IPS-20b (cell line): ENCODE measurements at regions not wholly inside any gene's neighbourhood (a gene's known extent, or its start where the extent isn't known, plus 50 kb on each side); places are given as distances from the start of the nearest gene placed in this dataset.

Source experiments
- H3K27ac ChIP-seq: one replicate; pipeline ENCODE4 v1.5.1; 2013; ENCODE audit warnings: low read length
- H3K27me3 ChIP-seq: 2 replicates; pipeline ENCODE4 v1.6.1; 2013; ENCODE audit warnings: mild to moderate bottlenecking, low read length, inconsistent platforms; ENCODE audit not compliant: insufficient read depth
- H3K36me3 ChIP-seq: 2 replicates; pipeline ENCODE4 v1.6.1; 2013; ENCODE audit warnings: low read depth, mild to moderate bottlenecking, inconsistent platforms, low read length, moderate library complexity; ENCODE audit not compliant: insufficient read depth
- H3K4me1 ChIP-seq: 2 replicates; pipeline ENCODE4 v1.6.1; 2013; ENCODE audit warnings: mild to moderate bottlenecking, control low read depth, inconsistent platforms, low read length, moderate library complexity; ENCODE audit not compliant: insufficient read depth
- H3K4me3 ChIP-seq: 2 replicates; pipeline ENCODE4 v1.5.1; 2013; ENCODE audit warnings: mild to moderate bottlenecking, low read length, inconsistent platforms
- H3K9ac ChIP-seq: 2 replicates; pipeline ENCODE4 v1.6.1; 2013; ENCODE audit warnings: low read depth, mild to moderate bottlenecking, inconsistent platforms, low read length, moderate library complexity
- H3K9me3 ChIP-seq: 2 replicates; pipeline ENCODE4 v1.6.1; 2013; ENCODE audit warnings: mild to moderate bottlenecking, low read depth, low read length, inconsistent platforms; ENCODE audit not compliant: insufficient read depth

DNA sequence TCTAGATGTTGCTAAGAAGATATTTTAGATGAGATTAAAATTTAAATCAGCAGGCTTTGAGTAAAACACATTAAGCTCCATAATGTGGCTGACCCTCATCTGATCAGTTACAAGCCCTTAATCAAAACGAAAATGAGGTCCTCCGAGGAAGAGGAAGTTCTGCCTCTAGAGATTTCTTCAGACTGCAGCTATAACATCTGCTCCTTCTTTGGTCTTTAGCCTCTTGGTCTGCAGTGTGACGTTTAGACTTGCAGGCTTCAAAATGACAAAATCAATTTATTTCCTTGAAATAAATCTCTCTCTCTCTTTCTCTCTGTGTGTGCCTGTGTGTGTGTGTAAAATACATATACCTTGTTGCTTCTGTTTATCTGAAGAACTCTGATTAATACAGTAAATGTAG is 1429.8 kb upstream of the CDH9 start:
- Histone ChIP-seq H3K27ac (no peak overlapping the region), H3K9ac (no peak overlapping the region), H3K27me3 (no peaks in the 10 kb centered on the region), H3K4me3 (no peak overlapping the region), H3K36me3 (no peaks in the 10 kb centered on the region), H3K4me1 (no peaks in the 10 kb centered on the region), H3K9me3 (no peaks in the 10 kb centered on the region)

DNA sequence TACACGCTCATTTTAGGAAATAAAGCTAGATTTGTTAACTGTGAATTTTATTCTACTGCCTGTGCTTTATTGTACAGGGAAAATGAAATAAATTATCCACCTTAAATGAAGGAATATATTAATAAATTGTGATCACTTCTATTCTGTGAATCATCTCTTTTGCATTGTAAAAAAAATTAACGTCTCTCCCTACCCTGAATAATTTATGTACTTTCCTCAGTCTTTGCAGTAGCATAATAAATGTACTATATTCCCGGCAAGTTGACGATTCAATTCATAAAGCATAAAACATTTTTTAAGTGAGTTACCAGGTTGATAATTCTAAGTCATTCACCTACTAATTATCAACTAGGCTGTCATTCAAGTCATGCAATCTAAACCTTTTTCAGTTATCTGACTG is 1425.3 kb upstream of the CDH9 start:
- Histone ChIP-seq H3K27ac (no peak overlapping the region), H3K27me3 (no peaks in the 10 kb centered on the region), H3K9ac (no peak overlapping the region), H3K36me3 (no peaks in the 10 kb centered on the region), H3K4me3 (no peak overlapping the region), H3K4me1 (no peaks in the 10 kb centered on the region), H3K9me3 (no peaks in the 10 kb centered on the region)

DNA sequence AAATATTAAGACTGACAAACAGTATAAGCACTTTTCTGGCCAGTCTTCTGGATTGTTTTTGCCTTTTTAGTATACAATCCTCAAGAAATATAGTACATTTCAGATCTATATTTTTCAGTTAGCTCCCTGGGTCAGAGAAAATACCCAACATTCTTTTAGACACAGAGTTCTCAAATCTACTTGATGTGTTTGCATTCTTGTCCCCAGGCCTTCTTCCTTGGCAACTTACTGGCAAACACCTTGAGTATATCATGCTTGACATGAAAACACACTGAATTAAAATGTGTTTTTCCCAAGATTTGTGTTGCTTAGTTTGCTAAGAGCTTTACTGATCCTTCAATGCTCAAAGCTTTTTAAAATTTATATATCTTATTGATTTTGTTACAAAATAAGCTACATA is 1413.1 kb upstream of the CDH9 start:
- Histone ChIP-seq H3K27ac (no peak overlapping the region), H3K27me3 (no peaks in the 10 kb centered on the region), H3K36me3 (no peaks in the 10 kb centered on the region), H3K9me3 (no peaks in the 10 kb centered on the region; the same call in 1 of the 2 replicates), H3K4me1 (no peaks in the 10 kb centered on the region), H3K9ac (no peak overlapping the region), H3K4me3 (no peak overlapping the region)

DNA sequence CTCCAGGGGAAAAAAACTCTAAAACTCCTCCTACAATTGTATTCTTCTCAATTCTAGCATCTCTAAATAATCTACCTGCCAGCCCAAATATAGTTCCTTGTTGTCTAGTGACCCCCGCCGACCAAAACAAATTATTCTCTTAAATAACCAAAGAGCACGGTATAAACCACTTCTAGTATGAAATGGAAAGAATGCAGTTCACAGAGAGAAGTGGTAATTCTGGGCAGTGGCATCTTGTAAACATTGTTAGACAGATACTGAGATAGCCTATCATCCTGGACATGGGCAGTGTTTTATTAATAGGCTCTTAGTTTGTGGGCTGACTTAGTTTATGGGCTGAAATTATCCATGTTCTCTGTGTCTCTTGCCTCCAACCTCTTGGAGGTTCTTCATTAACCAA is 1412.6 kb upstream of the CDH9 start:
- H3K27me3 ChIP-seq = no peaks in the 10 kb centered on the region
- H3K9me3 ChIP-seq = no peaks in the 10 kb centered on the region; the same call in 1 of the 2 replicates
- H3K9ac ChIP-seq = no peak overlapping the region
- H3K36me3 ChIP-seq = no peaks in the 10 kb centered on the region
- no peak overlapping the region for H3K27ac ChIP-seq
- H3K4me1 ChIP-seq = no peaks in the 10 kb centered on the region
- H3K4me3 ChIP-seq = no peak overlapping the region

DNA sequence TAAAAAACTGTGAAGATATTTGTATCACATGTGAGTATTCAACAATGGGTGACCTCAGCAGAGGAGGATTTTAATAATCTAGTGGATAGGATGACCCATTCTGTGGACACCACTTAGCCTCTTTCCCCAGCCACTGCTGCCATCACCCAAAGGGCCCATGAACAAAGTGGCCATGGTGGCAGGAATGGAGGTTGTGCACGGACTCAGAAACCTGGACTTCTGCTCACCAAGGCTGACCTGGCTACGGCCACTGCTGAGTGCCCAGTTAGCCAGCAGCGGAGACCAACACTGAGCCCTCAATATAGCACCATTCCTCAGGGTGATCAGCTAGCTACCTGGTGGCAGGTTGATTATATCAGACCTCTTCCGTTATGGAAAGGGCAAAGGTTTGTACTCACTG is 1410.4 kb upstream of the CDH9 start:
- Histone ChIP-seq H3K4me1 (no peaks in the 10 kb centered on the region), H3K36me3 (no peaks in the 10 kb centered on the region), H3K9me3 (peaks cover 8% of the 10 kb centered on the region; the same call in 1 of the 2 replicates), H3K27me3 (no peaks in the 10 kb centered on the region), H3K9ac (no peak overlapping the region), H3K27ac (no peak overlapping the region), H3K4me3 (no peak overlapping the region)

DNA sequence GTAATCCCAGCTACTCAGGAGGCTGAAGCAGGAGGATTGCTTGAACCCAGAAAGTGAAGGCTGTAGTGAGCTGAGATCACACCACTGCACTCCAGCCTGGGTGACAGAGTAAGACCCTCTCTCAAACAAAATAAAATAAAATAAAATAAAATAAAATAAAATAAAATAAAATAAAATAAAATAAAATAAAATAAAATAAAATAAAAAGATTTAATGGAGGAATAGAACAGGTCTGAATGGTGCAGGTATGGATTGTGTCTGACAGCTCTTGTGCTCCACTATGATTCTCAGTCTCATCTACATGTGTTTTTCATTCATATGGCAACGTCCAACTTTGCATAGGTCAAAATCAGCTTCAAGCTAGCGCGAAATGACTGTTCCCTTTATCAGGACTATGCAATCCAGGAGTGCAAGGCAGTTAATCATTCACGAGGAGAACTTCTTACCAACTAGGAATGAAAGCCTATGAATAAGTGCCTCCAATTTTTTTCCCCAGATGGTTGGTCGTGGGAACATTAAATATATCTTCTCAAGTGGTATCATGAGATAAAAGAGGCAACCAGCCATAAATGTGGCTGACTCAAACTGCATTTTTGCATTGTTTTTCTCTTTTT is 1392.3 kb upstream of the CDH9 start:
- no peaks in the 10 kb centered on the region for H3K4me1 ChIP-seq
- no peak overlapping the region for H3K27ac ChIP-seq
- H3K27me3 ChIP-seq = no peaks in the 10 kb centered on the region
- H3K36me3 ChIP-seq = no peaks in the 10 kb centered on the region
- H3K9me3 ChIP-seq = peaks cover 13% of the 10 kb centered on the region
- H3K9ac ChIP-seq = no peak overlapping the region
- no peak overlapping the region for H3K4me3 ChIP-seq

DNA sequence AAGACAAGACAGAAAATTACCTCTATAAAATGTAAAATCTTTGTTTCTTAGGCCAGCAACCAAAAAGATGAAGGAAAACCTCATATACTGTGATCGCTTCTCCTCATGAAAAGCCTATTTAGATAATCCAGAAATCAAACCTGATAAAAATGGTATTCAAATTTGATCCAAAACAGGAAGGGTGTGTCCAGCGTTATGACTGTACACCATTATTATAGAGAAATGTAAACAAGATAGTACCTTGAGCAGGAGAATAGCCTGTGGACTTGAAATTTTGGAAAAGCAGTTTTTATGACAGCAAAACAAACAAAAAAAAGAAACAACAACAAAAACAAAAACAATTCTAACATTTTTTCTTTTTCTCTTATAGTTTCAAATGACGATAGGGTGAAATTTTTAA is 1382.8 kb upstream of the CDH9 start:
- no peaks in the 10 kb centered on the region for H3K4me1 ChIP-seq
- H3K27ac ChIP-seq = no peak overlapping the region
- no peak overlapping the region for H3K4me3 ChIP-seq
- peaks cover 2% of the 10 kb centered on the region; the same call in 1 of the 2 replicates for H3K9me3 ChIP-seq
- no peaks in the 10 kb centered on the region for H3K27me3 ChIP-seq
- no peaks in the 10 kb centered on the region for H3K36me3 ChIP-seq
- H3K9ac ChIP-seq = no peak overlapping the region

DNA sequence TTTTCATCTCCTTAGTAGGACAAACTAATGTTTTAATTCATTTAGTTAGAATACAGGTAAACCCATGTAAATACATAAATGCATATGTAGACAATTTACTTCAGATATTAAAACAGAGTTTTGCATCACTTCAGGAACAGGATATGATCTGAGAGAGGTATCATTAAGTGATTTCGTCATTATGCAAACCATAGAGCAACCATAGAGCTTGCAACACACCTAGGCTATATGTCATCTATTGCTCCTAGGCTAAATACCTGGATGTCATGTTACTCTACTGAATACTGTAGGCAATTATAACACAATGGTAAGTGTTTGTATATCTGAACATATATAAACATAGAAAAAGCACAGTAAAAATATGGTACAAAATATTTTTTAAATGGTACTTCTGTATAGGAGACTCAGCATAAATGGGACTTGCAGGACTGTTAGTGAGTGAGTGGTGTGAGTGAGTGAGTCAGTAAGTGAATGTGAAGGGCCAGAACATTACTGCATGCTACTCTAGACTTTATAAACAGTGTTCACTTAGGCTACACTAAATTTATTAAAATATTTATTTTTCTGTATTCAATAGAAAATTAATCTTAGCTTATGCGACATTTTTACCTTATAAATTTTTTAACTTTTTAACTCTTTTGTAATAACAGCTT is 1377.5 kb upstream of the CDH9 start:
- no peak overlapping the region for H3K9ac ChIP-seq
- no peaks in the 10 kb centered on the region for H3K4me1 ChIP-seq

DNA sequence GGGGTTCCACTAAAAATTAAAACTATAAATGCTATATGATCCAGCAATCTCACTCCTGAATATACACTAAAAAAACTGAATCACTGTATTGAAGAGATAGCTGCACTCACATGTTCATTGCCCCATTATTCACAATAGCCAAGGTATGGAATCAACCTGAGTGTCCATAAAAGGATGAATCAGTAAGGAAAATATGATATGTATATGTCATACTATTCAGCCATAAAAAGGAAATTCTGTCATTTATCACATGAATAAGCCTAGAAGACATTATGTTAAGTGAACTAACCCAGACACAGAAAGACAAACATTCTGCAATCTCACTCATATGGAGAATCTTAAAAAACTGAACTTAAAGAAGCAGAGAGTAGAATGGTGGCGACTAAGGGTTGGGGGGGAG is 1376.2 kb upstream of the CDH9 start:
- H3K27ac ChIP-seq = no peak overlapping the region
- no peaks in the 10 kb centered on the region for H3K36me3 ChIP-seq
- no peak overlapping the region for H3K4me3 ChIP-seq
- H3K9me3 ChIP-seq = no peaks in the 10 kb centered on the region; the same call in 1 of the 2 replicates
- no peaks in the 10 kb centered on the region for H3K27me3 ChIP-seq
- H3K4me1 ChIP-seq = no peaks in the 10 kb centered on the region
- no peak overlapping the region for H3K9ac ChIP-seq

More for the DNA sequence above, 1377.5 kb upstream of the CDH9 start:
- no peak overlapping the region for H3K27ac ChIP-seq
- H3K4me3 ChIP-seq = no peak overlapping the region
- no peaks in the 10 kb centered on the region for H3K27me3 ChIP-seq
- no peaks in the 10 kb centered on the region; the same call in 1 of the 2 replicates for H3K9me3 ChIP-seq
- no peaks in the 10 kb centered on the region for H3K36me3 ChIP-seq

DNA sequence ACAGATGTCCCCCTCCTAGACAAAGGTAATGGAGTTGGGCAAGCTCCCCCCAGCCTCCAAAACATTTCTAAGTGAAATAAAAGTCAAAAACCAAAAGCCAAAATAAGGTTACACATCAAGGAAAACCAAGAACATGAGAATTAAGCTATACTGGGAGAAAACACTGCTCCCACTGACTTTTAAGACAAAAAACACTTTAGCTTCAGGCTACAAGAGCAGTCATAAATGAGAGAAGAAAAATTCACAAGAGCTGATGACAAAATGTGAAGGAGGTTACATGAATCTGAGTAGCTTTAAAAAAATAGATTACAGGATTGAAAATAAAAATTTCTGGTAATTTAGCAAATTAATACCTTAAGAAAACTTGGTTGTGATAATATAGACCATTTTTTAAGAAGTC is 1370.3 kb upstream of the CDH9 start:
- Histone ChIP-seq H3K27ac (no peak overlapping the region), H3K9me3 (peaks cover 10% of the 10 kb centered on the region; the same call in 1 of the 2 replicates), H3K4me1 (peaks cover 13% of the 10 kb centered on the region), H3K4me3 (no peak overlapping the region), H3K27me3 (no peaks in the 10 kb centered on the region), H3K36me3 (no peaks in the 10 kb centered on the region), H3K9ac (no peak overlapping the region)

DNA sequence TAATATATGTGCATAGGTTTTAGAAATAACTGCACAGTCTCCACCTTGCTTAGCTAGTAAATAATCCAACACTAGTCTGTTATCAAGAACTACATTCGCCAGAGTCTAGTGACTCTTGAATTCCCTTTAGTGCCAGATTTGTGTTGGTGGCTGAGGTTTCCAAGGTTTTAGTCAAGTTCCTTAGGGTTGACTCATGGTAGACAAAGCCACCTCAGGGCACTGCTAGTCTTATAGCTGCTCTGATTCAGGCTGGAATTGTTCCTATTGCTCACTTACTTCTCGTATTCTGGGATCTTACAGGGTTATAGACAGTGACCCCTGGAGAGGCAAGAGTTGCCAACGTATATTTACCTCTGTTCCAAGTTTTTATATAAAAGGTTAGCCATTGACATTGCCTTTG is 1369.8 kb upstream of the CDH9 start:
- Histone ChIP-seq H3K9me3 (peaks cover 10% of the 10 kb centered on the region; the same call in 1 of the 2 replicates), H3K27me3 (no peaks in the 10 kb centered on the region), H3K4me3 (no peak overlapping the region), H3K36me3 (no peaks in the 10 kb centered on the region), H3K4me1 (peaks cover 16% of the 10 kb centered on the region), H3K27ac (no peak overlapping the region), H3K9ac (no peak overlapping the region)

DNA sequence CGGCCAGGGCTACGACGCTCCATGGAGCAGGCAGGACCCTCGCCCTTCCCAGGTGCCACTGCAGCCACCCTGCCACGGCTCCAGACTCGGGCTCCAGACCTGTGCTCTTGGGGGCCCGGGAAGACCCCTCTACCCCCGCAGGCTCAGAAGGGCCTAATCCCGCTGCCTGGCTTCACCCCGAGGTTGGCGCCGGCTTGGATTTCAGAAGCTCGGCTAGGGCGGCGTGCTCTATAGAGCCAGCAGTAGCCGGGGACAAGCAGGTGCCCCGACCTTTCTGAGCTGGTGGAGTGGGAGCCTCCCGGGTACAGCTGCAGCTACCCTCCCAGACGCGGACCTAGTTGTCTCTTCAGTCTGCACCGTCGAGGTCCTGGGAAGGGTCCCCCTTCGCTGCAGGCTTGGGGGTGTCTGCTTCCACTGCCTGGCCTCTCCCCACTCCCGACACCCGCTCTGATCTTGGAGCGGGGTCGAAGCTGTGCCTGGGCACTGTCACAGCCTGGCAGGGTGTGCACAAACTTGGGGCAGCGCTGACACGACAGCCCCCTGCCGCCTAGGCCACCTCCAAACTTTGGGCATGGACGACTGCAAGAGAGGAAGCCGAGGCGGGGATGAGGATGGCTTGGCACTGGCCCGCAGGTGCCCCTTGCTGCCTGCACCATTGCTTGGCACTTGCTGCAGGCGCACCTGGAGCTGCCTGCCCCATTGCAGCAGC is 1366.1 kb upstream of the CDH9 start:
- H3K27me3 ChIP-seq = no peaks in the 10 kb centered on the region
- no peak overlapping the region for H3K9ac ChIP-seq
- peaks cover 16% of the 10 kb centered on the region for H3K4me1 ChIP-seq
- H3K9me3 ChIP-seq = peaks cover 10% of the 10 kb centered on the region; the same call in 1 of the 2 replicates
- no peak overlapping the region for H3K4me3 ChIP-seq
- H3K36me3 ChIP-seq = no peaks in the 10 kb centered on the region
- no peak overlapping the region for H3K27ac ChIP-seq
